Aorta (tissue), 5 donors: ENCODE measurements at regions not wholly inside any gene's neighbourhood (a gene's known extent, or its start where the extent isn't known, plus 50 kb on each side); places are given as distances from the start of the nearest gene placed in this dataset.
"Not testable (repeated sequence)": the region's sequence is repeated elsewhere in the genome, so short reads cannot be mapped to it uniquely, and the experiment has no call there.

ENCODE experiments used
- ATAC-seq: fragments of 200-7000 bp; cut with Tn5 transposase; one replicate; pipeline ENCODE4 v1.9.1; 2022; ENCODE audit warnings: moderate library complexity; ENCODE audit not compliant: low FRiP score
- DNase-seq, 2 donors: peaks; one replicate each; pipeline ENCODE4 v3.0.0-alpha.2; 2020
- H3K27ac ChIP-seq, 2 donors: one replicate each; pipeline ENCODE4 v1.5.1; 2013; ENCODE audit warnings: low read length in 2 of 2, mild to moderate bottlenecking in 2 of 2, moderate library complexity in 2 of 2, control low read depth in 1 of 2, inconsistent platforms in 1 of 2, low read depth in 1 of 2
- H3K27me3 ChIP-seq, 2 donors: one replicate each; pipeline ENCODE4 v1.6.1; 2013; ENCODE audit warnings: control low read depth in 1 of 2, low read length in 1 of 2, mild to moderate bottlenecking in 1 of 2, moderate library complexity in 1 of 2; ENCODE audit not compliant: insufficient read depth in 2 of 2, control insufficient read depth in 1 of 2
- H3K36me3 ChIP-seq, 2 donors: one replicate each; pipeline ENCODE4 v1.6.1; 2013; ENCODE audit warnings: control low read depth in 1 of 2, low read length in 1 of 2, mild to moderate bottlenecking in 1 of 2; ENCODE audit not compliant: insufficient read depth in 2 of 2, control insufficient read depth in 1 of 2
- H3K4me1 ChIP-seq, 2 donors: one replicate each; pipeline ENCODE4 v1.6.1; 2013; ENCODE audit warnings: low read length in 2 of 2, control low read depth in 1 of 2, mild to moderate bottlenecking in 1 of 2, moderate library complexity in 1 of 2; ENCODE audit not compliant: insufficient read depth in 2 of 2, control insufficient read depth in 1 of 2
- H3K4me3 ChIP-seq, 2 donors: one replicate each; pipeline ENCODE4 v1.5.1; 2013; ENCODE audit warnings: low read length in 2 of 2, control low read depth in 1 of 2, mild to moderate bottlenecking in 1 of 2
- H3K9me3 ChIP-seq: one replicate; pipeline ENCODE4 v1.6.1; 2013; ENCODE audit warnings: mild to moderate bottlenecking, low read length; ENCODE audit not compliant: control insufficient read depth
- WGBS, 2 donors: extraction: QIAGEN DNeasy Blood & Tissue Kit; methylation state at CpG; one replicate each; pipeline ENCODE4 v1.1.7; 2013; 5-methylcytosine and 5-hydroxymethylcytosine counted together
- intact Hi-C, 2 donors: fragments of 100-400 bp; cut with DNase I; formaldehyde crosslinking; loops; one replicate each; pipeline versions ENCODE4 v1.14.2 to v1.15.0; 2022
- donor health status: healthy with polysubstance abuse.
- donor health status: Bipolar disorder and iron deficiency.
- donor health status: DM: no; HTN: no; CAD: no.
- donor health status: DM: no; HTN: no; CAD: no.
- donor health status: DM: yes; HTN: yes; CAD: no.

DNA sequence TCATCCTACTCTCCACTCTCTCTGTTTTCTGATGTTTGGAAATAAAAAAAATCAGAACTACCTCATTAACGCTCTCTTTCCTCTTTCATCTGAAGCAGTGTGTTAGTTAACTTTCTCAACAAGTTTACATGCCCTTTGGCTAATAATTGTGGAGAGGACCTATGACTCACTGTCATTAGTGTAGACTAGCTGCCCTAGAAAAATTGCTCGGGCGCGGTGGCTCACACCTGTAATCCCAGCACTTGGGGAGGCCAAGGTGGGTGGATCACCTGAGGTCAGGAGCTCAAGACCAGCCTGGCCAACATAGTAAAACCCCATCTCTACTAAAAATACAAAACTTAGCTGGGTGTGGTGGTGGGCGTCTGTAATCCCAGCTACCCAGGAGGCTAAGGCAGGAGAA is 94.5 kb upstream of the DPP6 start:
- DNase-seq, H3K4me3 ChIP-seq, intact Hi-C loops, H3K9me3 ChIP-seq, ATAC-seq, H3K27me3 ChIP-seq, H3K4me1 ChIP-seq, H3K27ac ChIP-seq, H3K36me3 ChIP-seq: not testable (repeated sequence)
- WGBS, 2 donors, result 79 to 91% methylated on average over 5 of the region's 5 CpGs

DNA sequence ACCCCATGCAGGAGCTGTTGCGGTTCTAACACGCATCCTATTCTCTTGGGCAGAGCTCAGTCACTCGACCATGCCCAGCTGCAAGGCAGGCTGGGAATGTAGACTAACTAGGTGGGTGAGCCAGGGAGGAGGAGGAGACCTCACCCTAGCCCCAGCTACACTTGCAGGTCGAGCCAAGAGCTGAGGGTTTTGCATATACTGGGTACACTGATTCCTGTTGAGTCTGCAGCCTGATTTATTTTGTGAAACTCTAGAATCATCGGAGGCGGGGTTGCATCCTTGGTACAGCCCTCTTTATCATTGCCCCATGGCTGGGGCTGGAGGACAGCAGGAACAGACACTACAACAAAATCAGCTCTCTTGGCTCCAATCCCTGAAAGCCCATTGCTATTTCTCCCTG is 93.8 kb upstream of the DPP6 start:
- 64 to 66% methylated on average over 6 of the region's 6 CpGs for WGBS, 2 donors
- H3K4me1 ChIP-seq, H3K9me3 ChIP-seq, DNase-seq, H3K27ac ChIP-seq, H3K36me3 ChIP-seq, H3K27me3 ChIP-seq, intact Hi-C loops, H3K4me3 ChIP-seq, ATAC-seq: not testable (repeated sequence)

DNA sequence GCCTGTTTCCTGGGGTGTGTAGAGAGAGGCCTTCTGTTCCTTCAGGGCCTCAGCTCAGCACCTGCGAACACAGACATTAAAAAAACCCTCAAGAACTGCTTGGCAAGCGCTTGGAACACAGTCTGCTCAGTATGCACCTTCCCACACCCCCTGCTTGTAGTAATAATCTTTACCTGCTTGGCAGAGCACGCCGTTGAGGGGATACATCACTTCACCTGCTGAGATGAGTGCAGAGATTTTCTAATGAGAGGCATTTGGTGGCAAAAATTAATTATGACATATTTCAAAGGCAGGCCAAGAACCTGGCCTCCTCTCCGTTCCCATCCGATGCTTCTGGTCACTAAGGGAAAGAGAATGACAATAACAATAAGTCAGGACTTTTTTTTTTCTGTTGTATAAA is 93.4 kb upstream of the DPP6 start:
- ATAC-seq, H3K27ac ChIP-seq, H3K9me3 ChIP-seq, intact Hi-C loops, DNase-seq, H3K27me3 ChIP-seq, H3K4me1 ChIP-seq, H3K36me3 ChIP-seq, H3K4me3 ChIP-seq: not testable (repeated sequence)
- WGBS, 2 donors, result 70 to 74% methylated on average over 3 to 5 of the region's 6 CpGs

DNA sequence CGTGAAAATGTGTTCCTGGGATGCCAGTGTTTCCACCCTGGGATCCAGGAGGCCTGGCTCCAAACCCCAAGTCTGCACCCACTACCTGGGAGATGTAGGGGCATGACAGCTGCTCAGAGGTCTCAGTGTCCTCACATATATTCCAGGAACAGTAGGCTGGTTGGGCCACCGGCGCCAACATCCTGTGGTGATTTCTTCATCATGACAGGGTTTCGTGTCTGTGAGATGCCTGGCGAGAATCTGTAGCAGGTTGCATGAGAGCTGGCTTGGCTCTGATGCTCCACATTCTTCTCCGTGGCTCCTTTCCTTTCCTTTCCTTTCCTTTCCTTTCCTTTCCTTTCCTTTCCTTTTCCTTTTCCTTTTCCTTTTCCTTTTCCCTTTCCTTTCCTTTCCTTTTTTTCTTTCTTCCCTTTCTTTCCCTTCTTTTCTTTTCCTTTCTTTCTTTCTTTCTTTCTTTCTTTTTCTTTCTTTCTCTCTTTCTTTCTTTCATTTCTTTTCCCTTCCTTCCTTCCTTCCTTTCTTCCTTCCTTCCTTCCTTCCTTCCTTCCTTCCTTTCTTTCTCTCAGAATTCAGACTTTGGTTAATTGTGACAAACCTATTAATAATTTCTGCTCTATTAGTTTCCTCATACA is 87.6 kb upstream of the DPP6 start:
- ATAC-seq, intact Hi-C loops, H3K4me3 ChIP-seq, H3K9me3 ChIP-seq, H3K36me3 ChIP-seq, H3K27me3 ChIP-seq, H3K27ac ChIP-seq, H3K4me1 ChIP-seq, DNase-seq: not testable (repeated sequence)
- 82 to 85% methylated on average over 6 of the region's 6 CpGs for WGBS, 2 donors

DNA sequence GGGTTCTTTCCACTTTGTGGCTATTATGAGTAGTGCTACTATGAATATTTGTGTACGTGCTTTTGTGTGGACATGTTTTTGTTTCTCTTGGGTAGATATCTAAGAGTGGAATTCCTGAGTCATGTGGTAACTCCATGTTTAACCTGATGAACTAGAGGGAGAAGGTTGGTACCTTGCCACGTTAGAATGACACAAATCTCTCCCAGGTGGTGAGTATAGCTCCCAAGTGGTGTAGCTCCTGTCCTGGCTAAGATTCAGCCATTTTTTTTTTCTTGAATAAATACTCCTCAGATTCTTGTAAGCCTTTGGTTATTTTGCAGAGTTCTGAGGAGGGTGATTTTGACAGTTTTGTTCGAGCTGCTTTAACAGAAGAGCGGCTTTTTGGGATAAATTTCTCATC is 83.2 kb upstream of the DPP6 start:
- ATAC-seq, H3K9me3 ChIP-seq, H3K4me1 ChIP-seq, H3K36me3 ChIP-seq, H3K27ac ChIP-seq, H3K27me3 ChIP-seq, DNase-seq, intact Hi-C loops, H3K4me3 ChIP-seq: not testable (repeated sequence)
- 46 to 58% methylated on average over 1 to 2 of the region's 4 CpGs for WGBS, 2 donors

DNA sequence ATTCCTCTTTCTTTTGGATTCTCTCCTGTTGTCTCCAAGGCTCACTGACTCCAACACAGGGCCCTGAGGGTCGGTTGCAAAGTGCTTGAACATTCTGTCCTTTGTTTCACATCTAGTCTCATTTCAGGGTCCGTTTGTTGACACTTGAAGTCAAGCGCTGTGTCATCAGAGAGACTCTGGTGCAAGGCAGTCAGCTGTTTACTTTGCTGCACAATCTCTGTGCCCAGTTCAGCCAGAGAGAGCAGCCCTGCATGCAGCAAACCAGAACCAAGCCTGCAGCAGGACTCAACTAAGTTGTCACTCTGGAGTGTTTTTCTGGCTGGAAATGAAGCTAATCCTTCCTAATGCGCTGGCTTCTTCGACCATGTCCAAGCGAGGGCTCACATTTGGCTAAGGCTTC is 77.6 kb upstream of the DPP6 start:
- H3K27ac ChIP-seq, H3K36me3 ChIP-seq, intact Hi-C loops, H3K4me3 ChIP-seq, H3K27me3 ChIP-seq, H3K9me3 ChIP-seq, H3K4me1 ChIP-seq, DNase-seq, ATAC-seq: not testable (repeated sequence)
- 30 to 39% methylated on average over 6 of the region's 6 CpGs for WGBS, 2 donors

DNA sequence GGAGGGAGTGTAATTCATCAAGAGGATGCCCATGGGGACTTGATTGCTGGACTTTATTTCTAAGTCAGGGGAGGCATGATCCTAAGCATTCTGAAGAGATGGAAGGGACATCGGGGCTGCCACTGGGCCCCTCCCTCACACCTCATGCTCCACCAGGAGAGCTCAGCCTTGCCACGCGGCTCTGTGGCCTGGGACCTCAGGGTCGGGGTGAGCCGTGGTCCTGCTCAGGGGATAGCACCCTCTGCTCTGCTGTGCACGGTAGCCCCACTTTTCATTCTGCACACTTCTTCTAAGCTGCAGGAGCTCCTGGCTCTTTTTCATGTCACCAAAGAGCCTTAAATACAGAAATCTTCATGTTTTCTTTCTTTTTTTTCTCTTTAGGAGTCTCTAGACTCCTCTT is 75.5 kb upstream of the DPP6 start:
- intact Hi-C loops, result not testable (repeated sequence)
- 78 to 84% methylated on average over 6 of the region's 6 CpGs for WGBS, 2 donors

DNA sequence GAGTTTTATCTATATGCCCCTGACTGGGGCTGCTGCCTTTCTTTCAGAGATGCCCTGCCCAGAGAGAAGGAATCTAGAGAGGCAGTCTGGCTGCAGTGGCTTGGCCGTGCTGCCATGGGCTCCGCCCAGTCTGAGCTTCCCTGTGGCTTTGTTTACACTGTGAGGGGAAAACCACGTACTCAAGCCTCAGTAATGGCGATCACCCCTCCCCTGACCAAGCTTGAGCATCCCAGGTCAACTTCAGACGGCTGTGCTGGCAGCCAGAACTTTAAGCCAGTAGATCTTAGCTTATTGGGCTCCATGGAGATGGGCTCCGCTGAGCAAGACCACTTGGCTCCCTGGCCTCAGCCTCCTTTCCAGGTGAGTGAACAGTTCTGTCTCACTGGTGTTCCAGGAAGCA is 69.0 kb upstream of the DPP6 start:
- H3K4me3 ChIP-seq, ATAC-seq, H3K27ac ChIP-seq, H3K27me3 ChIP-seq, H3K4me1 ChIP-seq, intact Hi-C loops, H3K36me3 ChIP-seq, DNase-seq, H3K9me3 ChIP-seq: not testable (repeated sequence)
- 45 to 50% methylated on average over 6 of the region's 6 CpGs for WGBS, 2 donors

More for the DNA sequence above, 75.5 kb upstream of the DPP6 start:
- not testable (repeated sequence) for H3K9me3 ChIP-seq, H3K27ac ChIP-seq, ATAC-seq, H3K27me3 ChIP-seq, DNase-seq, H3K36me3 ChIP-seq, H3K4me1 ChIP-seq, H3K4me3 ChIP-seq

DNA sequence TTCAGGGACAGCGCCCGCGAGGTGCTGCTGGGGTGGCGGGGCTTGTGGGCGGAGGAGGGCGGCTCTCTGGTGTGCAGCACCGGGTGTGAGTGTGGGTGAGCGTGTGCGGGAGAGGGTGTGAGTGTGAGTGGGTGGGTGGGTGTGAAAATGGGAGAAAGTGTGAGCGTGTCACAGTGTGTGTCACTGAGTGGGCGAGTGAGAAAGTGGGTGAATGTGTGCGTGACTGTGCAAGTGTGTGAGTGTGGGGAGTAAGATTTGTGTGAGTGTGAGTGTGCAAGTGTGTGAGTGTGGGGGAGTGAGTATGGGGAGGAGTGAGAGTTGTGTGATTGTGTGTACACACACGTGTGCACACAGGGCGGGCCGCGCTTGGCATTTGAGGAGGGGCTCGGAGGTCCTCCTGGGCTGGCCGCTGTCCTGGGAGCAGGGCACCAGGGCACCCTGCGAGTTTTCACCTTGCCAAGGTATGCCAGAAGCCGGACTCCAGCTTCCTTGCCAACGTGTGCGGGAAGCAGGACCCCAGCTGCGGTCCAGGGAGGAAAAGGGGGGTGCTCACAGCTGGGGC is 63.1 kb upstream of the DPP6 start:
- H3K27me3 ChIP-seq, H3K36me3 ChIP-seq, intact Hi-C loops, H3K4me3 ChIP-seq, H3K27ac ChIP-seq, H3K9me3 ChIP-seq, H3K4me1 ChIP-seq, DNase-seq: not testable (repeated sequence)
- peak; percentile 32 for ATAC-seq
- 75 to 82% methylated on average over 13 to 16 of the region's 23 CpGs for WGBS, 2 donors
